Stromal cell of bone marrow (primary cell): ENCODE measurements at regions not wholly inside any gene's neighbourhood (a gene's known extent, or its start where the extent isn't known, plus 50 kb on each side); places are given as distances from the start of the nearest gene placed in this dataset.

Experiments used
- DNase-seq: peaks from one replicate; pipeline ENCODE4 v3.0.0-alpha.2; 2012; ENCODE audit warnings: low read depth

DNA sequence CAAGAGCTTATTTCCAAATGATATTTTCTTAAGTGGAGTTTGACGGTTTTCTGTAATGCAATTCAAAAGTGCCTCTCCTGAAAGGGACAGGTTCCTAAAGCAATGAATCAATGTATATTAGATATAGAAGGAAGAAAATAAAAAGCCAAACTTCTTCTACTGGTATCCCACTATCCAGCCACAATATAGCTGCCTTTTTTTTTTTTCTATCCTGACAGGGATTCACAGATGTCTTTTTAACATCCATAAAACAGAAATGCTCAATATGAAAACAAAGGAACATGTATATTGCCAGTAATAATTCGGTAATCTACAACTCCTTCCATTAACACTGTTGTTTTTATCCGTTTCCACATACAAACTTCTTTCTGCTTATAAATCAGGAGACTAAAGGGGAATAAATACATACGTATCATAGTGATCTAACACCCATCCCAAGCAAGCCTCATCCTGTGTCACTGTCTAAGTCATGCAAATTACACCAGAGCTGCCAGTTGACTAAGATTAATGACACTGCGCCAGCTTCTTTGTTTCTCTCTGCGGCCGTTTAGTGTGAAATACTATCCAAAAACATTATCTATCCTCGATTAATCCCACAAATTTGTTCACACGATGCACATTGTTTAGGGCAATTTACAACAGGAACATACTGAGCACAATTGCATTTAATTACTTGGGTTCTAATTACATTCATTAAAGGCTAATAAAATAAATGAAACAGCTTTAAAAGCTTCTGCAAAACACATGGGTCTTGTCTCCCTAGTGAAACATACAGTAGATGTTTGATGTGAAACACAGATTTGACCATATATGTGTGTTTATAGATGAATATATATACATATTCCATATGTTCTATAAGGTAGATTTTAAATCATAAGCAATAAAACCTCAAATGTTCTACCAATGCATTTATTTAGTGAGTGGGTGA lies 51.9 kb upstream of the CDIN1 start:
- peak; percentile 2 for DNase-seq

DNA sequence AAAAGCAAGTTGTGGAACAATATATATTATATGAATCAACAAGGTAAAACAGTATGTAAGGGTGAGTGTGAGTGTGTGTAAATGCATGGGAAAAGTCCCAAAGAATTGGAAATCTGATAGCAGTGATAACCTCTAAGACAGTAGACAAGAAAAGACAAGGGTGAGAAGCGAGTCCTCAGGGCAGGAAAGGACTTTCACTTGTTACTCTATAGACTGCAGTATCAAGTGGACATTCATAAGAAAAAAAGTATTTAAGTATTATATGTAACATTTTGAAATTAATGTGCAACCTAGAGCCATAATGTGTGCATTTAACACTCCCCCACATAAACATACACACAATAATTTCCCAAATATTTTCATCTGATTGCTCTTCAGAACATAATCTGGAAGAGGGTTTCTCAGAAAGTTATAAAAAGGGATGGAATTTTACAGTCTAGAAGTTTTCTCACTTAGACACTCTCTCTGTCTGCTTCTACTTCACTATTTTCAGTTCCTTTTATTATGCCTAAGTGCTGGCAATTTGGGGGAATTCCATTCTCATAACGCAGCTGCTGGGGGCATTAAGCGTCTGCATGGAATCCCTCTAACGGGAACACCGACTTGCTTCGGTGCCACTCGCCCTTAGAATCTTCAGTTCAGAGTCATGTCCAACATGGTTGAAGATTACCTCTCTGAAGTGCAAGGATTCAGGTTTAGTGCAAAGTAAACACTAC lies 50.0 kb upstream of the CDIN1 start:
- no peak for DNase-seq
